DOHH2 (cell line): ENCODE measurements at regions not wholly inside any gene's neighbourhood (a gene's known extent, or its start where the extent isn't known, plus 50 kb on each side); places are given as distances from the start of the nearest gene placed in this dataset.

Source experiments
- H3F3A ChIP-seq: fragments of 200-600 bp; sonication (generic), shearing (Covaris generic); 2 replicates; pipeline ENCODE4 v1.6.0; 2016; ENCODE audit warnings: antibody characterized with exemption, mild to moderate bottlenecking; ENCODE audit not compliant: control insufficient read depth, insufficient read depth
- H3K27ac ChIP-seq: fragments of 200-600 bp; sonication (generic); 2 replicates; pipeline ENCODE4 v1.5.1; 2014; ENCODE audit warnings: low read depth, mild to moderate bottlenecking, low read length, moderate library complexity
- H3K27me3 ChIP-seq: fragments of 200-600 bp; sonication (generic); 2 replicates; pipeline ENCODE4 v1.6.1; 2014; ENCODE audit warnings: mild to moderate bottlenecking, low read length, mixed read lengths; ENCODE audit not compliant: control insufficient read depth
- H3K36me3 ChIP-seq: fragments of 200-600 bp; sonication (generic); 2 replicates; pipeline ENCODE4 v1.6.1; 2014; ENCODE audit warnings: mild to moderate bottlenecking, low read length, moderate library complexity, mixed read lengths; ENCODE audit not compliant: control insufficient read depth
- H3K4me1 ChIP-seq: fragments of 200-600 bp; sonication (generic); 2 replicates; pipeline ENCODE4 v1.6.1; 2014; ENCODE audit warnings: mild to moderate bottlenecking, low read length, mixed read lengths; ENCODE audit not compliant: control insufficient read depth
- H3K4me2 ChIP-seq: fragments of 200-600 bp; sonication (generic); 2 replicates; pipeline ENCODE4 v1.6.0; 2014; ENCODE audit warnings: mild to moderate bottlenecking, low read length, moderate library complexity
- H3K4me3 ChIP-seq: fragments of 200-600 bp; sonication (generic); 2 replicates; pipeline ENCODE4 v1.5.1; 2014; ENCODE audit warnings: mild to moderate bottlenecking, low read length, mixed read lengths
- H3K79me2 ChIP-seq: fragments of 200-600 bp; sonication (generic); 2 replicates; pipeline ENCODE4 v1.6.1; 2014; ENCODE audit warnings: mild to moderate bottlenecking, low read length, mixed read lengths; ENCODE audit not compliant: control insufficient read depth
- H3K9me2 ChIP-seq: fragments of 200-600 bp; sonication (generic); replicated peaks from 2 replicates; pipeline ENCODE4 v1.6.1; 2014; ENCODE audit warnings: mild to moderate bottlenecking, low read length, mixed read lengths; ENCODE audit not compliant: control insufficient read depth
- H3K9me3 ChIP-seq: fragments of 200-600 bp; sonication (generic); 2 replicates; pipeline ENCODE4 v1.6.1; 2014; ENCODE audit warnings: antibody characterized with exemption, low read length, mixed read lengths; ENCODE audit not compliant: control insufficient read depth, insufficient read depth
- H4K20me1 ChIP-seq: fragments of 200-600 bp; sonication (generic); 2 replicates; pipeline ENCODE4 v1.6.0; 2014; ENCODE audit warnings: low read depth, mild to moderate bottlenecking, antibody characterized with exemption, low read length, moderate library complexity; ENCODE audit not compliant: control insufficient read depth, insufficient read depth
- CTCF ChIP-seq: fragments of 200-600 bp; sonication (generic); IDR thresholded peaks from one replicate; pipeline ENCODE4 v1.5.1; 2014; ENCODE audit warnings: antibody characterized with exemption, mild to moderate bottlenecking, low read depth, low read length; ENCODE audit not compliant: poor library complexity, severe bottlenecking
- EZH2phosphoT487 ChIP-seq: fragments of 200-600 bp; sonication (generic); IDR thresholded peaks from 2 replicates; pipeline ENCODE4 v1.6.1; 2017; ENCODE audit warnings: borderline replicate concordance, mild to moderate bottlenecking, antibody characterized with exemption, low read length, moderate library complexity, mixed read lengths

GRCh38 chr3:162019817-162020216 is 523.2 kb downstream of the OTOL1 start:
- no peaks in the 10 kb centered on the region for H3K27me3 ChIP-seq
- no peak for TF ChIP-seq EZH2phosphoT487
- TF ChIP-seq CTCF: no peak
- H3K4me1 ChIP-seq: no peaks in the 10 kb centered on the region
- H3K36me3 ChIP-seq: no peaks in the 10 kb centered on the region
- H4K20me1 ChIP-seq: no peaks in the 10 kb centered on the region
- H3K4me3 ChIP-seq: no peak overlapping the region
- no peak overlapping the region for H3K27ac ChIP-seq
- H3K79me2 ChIP-seq: no peaks in the 10 kb centered on the region
- H3K9me3 ChIP-seq: no peaks in the 10 kb centered on the region
- H3K9me2 ChIP-seq: no peaks in the 10 kb centered on the region
- H3F3A ChIP-seq: no peaks in the 10 kb centered on the region
- H3K4me2 ChIP-seq: no peak overlapping the region

GRCh38 chr3:162021206-162021605 is 524.6 kb downstream of the OTOL1 start:
- H3K4me2 ChIP-seq: no peak overlapping the region
- H3K9me3 ChIP-seq: no peaks in the 10 kb centered on the region
- H3F3A ChIP-seq: no peaks in the 10 kb centered on the region
- H3K4me3 ChIP-seq: no peak overlapping the region
- H3K79me2 ChIP-seq: no peaks in the 10 kb centered on the region
- H3K9me2 ChIP-seq: no peaks in the 10 kb centered on the region
- no peak overlapping the region for H3K27ac ChIP-seq
- no peaks in the 10 kb centered on the region for H4K20me1 ChIP-seq
- H3K4me1 ChIP-seq: no peaks in the 10 kb centered on the region
- no peak for TF ChIP-seq EZH2phosphoT487
- TF ChIP-seq CTCF: no peak
- H3K36me3 ChIP-seq: no peaks in the 10 kb centered on the region
- no peaks in the 10 kb centered on the region for H3K27me3 ChIP-seq

- Histone ChIP-seq H3K4me1 (no peaks in the 10 kb centered on the region), H3K79me2 (no peaks in the 10 kb centered on the region), H4K20me1 (no peaks in the 10 kb centered on the region), H3K36me3 (no peaks in the 10 kb centered on the region), H3K27me3 (no peaks in the 10 kb centered on the region), H3F3A (no peaks in the 10 kb centered on the region), H3K27ac (no peak overlapping the region), H3K9me3 (no peaks in the 10 kb centered on the region), H3K9me2 (no peaks in the 10 kb centered on the region), H3K4me2 (no peak overlapping the region), H3K4me3 (no peak overlapping the region)
- TF ChIP-seq CTCF (no peak), EZH2phosphoT487 (no peak)
Measured at GRCh38 chr3:162022911-162023310, 526.3 kb downstream of the OTOL1 start.

- H3K4me3 ChIP-seq: no peak overlapping the region
- no peaks in the 10 kb centered on the region for H3K27me3 ChIP-seq
- H3K27ac ChIP-seq: no peak overlapping the region
- H3K4me1 ChIP-seq: no peaks in the 10 kb centered on the region
- no peaks in the 10 kb centered on the region for H3F3A ChIP-seq
- no peak for TF ChIP-seq CTCF
- no peak for TF ChIP-seq EZH2phosphoT487
- H3K4me2 ChIP-seq: no peak overlapping the region
- H3K9me3 ChIP-seq: no peaks in the 10 kb centered on the region
- no peaks in the 10 kb centered on the region for H3K79me2 ChIP-seq
- no peaks in the 10 kb centered on the region for H4K20me1 ChIP-seq
- H3K36me3 ChIP-seq: no peaks in the 10 kb centered on the region
- H3K9me2 ChIP-seq: no peaks in the 10 kb centered on the region
Measured at GRCh38 chr3:162029736-162030135, 533.1 kb downstream of the OTOL1 start.
